OCI-LY3 (cell line): ENCODE measurements at regions not wholly inside any gene's neighbourhood (a gene's known extent, or its start where the extent isn't known, plus 50 kb on each side); places are given as distances from the start of the nearest gene placed in this dataset.

ENCODE experiments used
- CTCF ChIP-seq: fragments of 200-600, 300-600 bp; sonication (generic); IDR thresholded peaks from 2 replicates; pipeline ENCODE4 v1.5.1; 2014; ENCODE audit warnings: antibody characterized with exemption, low read length, low read depth
- EZH2phosphoT487 ChIP-seq: fragments of 200-600 bp; shearing (Covaris generic); IDR thresholded peaks from 2 replicates; pipeline ENCODE4 v1.6.1; 2018; ENCODE audit warnings: antibody characterized with exemption, mixed run types, low read depth

- no peak for TF ChIP-seq CTCF
- TF ChIP-seq EZH2phosphoT487: no peak
These were observed 353.0 kb upstream of the CDH5 start for GRCh38 chr16:66013486-66013885.
